ENCODE measurements at regions not wholly inside any gene's neighbourhood (a gene's known extent, or its start where the extent isn't known, plus 50 kb on each side); places are given as distances from the start of the nearest gene placed in this dataset.

DNA sequence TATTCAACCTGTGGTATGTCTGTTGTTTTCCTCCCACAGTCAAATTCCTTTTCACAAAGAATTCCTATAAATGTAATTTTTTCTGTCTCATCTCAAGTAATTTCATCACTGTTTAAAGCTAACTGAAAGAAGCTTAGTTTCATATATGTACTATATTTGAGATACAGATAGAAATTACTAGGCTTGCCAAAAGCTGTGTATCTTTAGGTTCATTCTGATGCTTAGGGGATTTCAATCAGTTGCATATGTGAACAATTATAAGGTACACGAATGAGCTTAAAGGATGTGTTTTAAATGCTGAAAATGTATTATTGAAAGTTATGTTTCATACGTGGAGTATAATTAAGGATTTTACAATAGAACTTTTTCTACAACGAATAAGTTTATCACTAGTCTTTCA lies 59.2 kb upstream of the DSG1 start:
- TF ChIP-seq EGR1 (IDR thresholded peaks at IDR 0.05) (no peak), REST (IDR thresholded peaks at IDR 0.05; ENCODE audit: low read depth) (no peak), TAF1 (IDR thresholded peaks at IDR 0.05; ENCODE audit: low read depth) (no peak), TCF12 (IDR thresholded peaks at IDR 0.05; ENCODE audit: low read depth) (no peak), RAD21 (IDR thresholded peaks at IDR 0.05; ENCODE audit: low read depth) (no peak), CEBPB (IDR thresholded peaks at IDR 0.05) (no peak), CREB1 (IDR thresholded peaks at IDR 0.05; ENCODE audit: low read depth) (no peak), TEAD4 (IDR thresholded peaks at IDR 0.05) (no peak), ZBTB7A (IDR thresholded peaks at IDR 0.05; ENCODE audit: low read depth) (no peak), EP300 (IDR thresholded peaks at IDR 0.05; ENCODE audit: borderline replicate concordance) (no peak), FOXM1 (IDR thresholded peaks at IDR 0.05; ENCODE audit: borderline replicate concordance, low read depth) (no peak), NFIC (IDR thresholded peaks at IDR 0.05) (no peak), USF1 (IDR thresholded peaks at IDR 0.05) (no peak), YY1 (IDR thresholded peaks at IDR 0.05; ENCODE audit: low read depth) (no peak)
- TF ChIP-seq, protein P1, sequence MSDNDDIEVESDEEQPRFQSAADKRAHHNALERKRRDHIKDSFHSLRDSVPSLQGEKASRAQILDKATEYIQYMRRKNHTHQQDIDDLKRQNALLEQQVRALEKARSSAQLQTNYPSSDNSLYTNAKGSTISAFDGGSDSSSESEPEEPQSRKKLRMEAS (IDR thresholded peaks at IDR 0.05), result no peak

GRCh38 chr18:31261792-31262582 lies 56.0 kb upstream of the DSG1 start:
- TF ChIP-seq TAF1 (IDR thresholded peaks at IDR 0.05; ENCODE audit: low read depth), result no peak
- no peak for TF ChIP-seq EGR1 (IDR thresholded peaks at IDR 0.05)
- TF ChIP-seq, protein P1 (IDR thresholded peaks at IDR 0.05), result no peak
- TF ChIP-seq REST (IDR thresholded peaks at IDR 0.05; ENCODE audit: low read depth), result no peak
- no peak for TF ChIP-seq EP300 (IDR thresholded peaks at IDR 0.05; ENCODE audit: borderline replicate concordance)
- no peak for TF ChIP-seq ZBTB7A (IDR thresholded peaks at IDR 0.05; ENCODE audit: low read depth)
- TF ChIP-seq FOXM1 (IDR thresholded peaks at IDR 0.05; ENCODE audit: borderline replicate concordance, low read depth), result no peak
- no peak for TF ChIP-seq RAD21 (IDR thresholded peaks at IDR 0.05; ENCODE audit: low read depth)
- TF ChIP-seq NFIC (IDR thresholded peaks at IDR 0.05), result no peak
- no peak for TF ChIP-seq YY1 (IDR thresholded peaks at IDR 0.05; ENCODE audit: low read depth)
- TF ChIP-seq TEAD4 (IDR thresholded peaks at IDR 0.05), result no peak
- no peak for TF ChIP-seq TCF12 (IDR thresholded peaks at IDR 0.05; ENCODE audit: low read depth)
- TF ChIP-seq CREB1 (IDR thresholded peaks at IDR 0.05; ENCODE audit: low read depth), result no peak
- no peak for TF ChIP-seq USF1 (IDR thresholded peaks at IDR 0.05)
- TF ChIP-seq CEBPB (IDR thresholded peaks at IDR 0.05), result no peak

- TF ChIP-seq CREB1 (IDR thresholded peaks at IDR 0.05; ENCODE audit: low read depth) (no peak), TCF12 (IDR thresholded peaks at IDR 0.05; ENCODE audit: low read depth) (no peak), RAD21 (IDR thresholded peaks at IDR 0.05; ENCODE audit: low read depth) (no peak), USF1 (IDR thresholded peaks at IDR 0.05) (no peak), NFIC (IDR thresholded peaks at IDR 0.05) (no peak), CEBPB (IDR thresholded peaks at IDR 0.05) (no peak)
These were observed 50.0 kb upstream of the DSG1 start for GRCh38 chr18:31267823-31268481.
